ENCODE measurements at regions not wholly inside any gene's neighbourhood (a gene's known extent, or its start where the extent isn't known, plus 50 kb on each side); places are given as distances from the start of the nearest gene placed in this dataset.

DNA sequence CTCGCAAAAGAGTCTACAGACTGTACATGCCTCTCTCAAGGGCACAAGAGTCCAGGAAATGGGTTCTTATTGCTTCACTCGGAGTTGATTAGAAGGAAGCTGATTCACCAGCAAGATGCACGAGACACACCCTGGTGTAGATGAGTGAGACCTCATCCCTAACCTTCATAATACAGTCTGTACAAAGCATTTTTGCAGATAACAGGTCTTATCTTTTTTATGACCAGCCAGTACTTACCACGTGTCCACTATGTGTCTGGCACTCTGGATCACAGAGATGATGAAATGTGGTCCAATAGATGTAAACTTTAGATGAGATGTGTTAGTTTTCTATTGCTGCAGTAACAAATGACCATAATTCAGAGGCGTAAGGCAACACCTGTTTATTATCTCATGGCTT, 53.4 kb upstream of the PWP1 start:
- Histone ChIP-seq H3K27ac (no peak overlapping the region), H3K4me3 (no peak overlapping the region)
- DNase-seq (ENCODE audit: low spot score) = no peak
- TF ChIP-seq, protein P1, sequence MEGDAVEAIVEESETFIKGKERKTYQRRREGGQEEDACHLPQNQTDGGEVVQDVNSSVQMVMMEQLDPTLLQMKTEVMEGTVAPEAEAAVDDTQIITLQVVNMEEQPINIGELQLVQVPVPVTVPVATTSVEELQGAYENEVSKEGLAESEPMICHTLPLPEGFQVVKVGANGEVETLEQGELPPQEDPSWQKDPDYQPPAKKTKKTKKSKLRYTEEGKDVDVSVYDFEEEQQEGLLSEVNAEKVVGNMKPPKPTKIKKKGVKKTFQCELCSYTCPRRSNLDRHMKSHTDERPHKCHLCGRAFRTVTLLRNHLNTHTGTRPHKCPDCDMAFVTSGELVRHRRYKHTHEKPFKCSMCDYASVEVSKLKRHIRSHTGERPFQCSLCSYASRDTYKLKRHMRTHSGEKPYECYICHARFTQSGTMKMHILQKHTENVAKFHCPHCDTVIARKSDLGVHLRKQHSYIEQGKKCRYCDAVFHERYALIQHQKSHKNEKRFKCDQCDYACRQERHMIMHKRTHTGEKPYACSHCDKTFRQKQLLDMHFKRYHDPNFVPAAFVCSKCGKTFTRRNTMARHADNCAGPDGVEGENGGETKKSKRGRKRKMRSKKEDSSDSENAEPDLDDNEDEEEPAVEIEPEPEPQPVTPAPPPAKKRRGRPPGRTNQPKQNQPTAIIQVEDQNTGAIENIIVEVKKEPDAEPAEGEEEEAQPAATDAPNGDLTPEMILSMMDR (IDR thresholded peaks at IDR 0.05) = no peak

- no peak overlapping the region for H3K27ac ChIP-seq
- TF ChIP-seq, protein P1 (IDR thresholded peaks at IDR 0.05) = no peak
- H3K4me3 ChIP-seq = no peak overlapping the region
- DNase-seq (ENCODE audit: low spot score) = no peak
These were observed 51.1 kb upstream of the PWP1 start for GRCh38 chr12:107634530-107634929.

DNA sequence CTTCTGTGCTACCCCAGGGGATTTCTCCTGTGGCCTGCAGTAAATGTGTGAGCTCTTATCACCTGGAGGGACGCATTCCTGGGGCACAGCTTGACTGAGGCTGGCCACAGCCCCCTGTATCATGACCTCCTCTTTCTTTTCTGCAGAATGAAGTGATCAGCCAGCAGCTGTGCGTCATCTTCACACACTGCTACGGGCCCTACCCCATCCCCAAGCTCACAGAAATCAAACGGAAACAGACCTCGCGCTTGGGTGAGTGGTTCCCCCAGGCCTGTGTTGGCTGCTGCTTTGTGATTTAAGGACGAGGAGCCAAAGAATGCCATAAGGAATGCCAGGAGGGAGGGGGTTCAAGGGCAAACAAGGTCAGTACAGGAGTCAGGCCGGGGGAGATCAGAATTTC, 50.5 kb upstream of the PWP1 start:
- Histone ChIP-seq H3K27ac (no peak overlapping the region), H3K4me3 (no peak overlapping the region)
- no peak for DNase-seq (ENCODE audit: low spot score)
- TF ChIP-seq, protein P1 (IDR thresholded peaks at IDR 0.05) = no peak
